ENCODE measurements at regions not wholly inside any gene's neighbourhood (a gene's known extent, or its start where the extent isn't known, plus 50 kb on each side); places are given as distances from the start of the nearest gene placed in this dataset.

DNA sequence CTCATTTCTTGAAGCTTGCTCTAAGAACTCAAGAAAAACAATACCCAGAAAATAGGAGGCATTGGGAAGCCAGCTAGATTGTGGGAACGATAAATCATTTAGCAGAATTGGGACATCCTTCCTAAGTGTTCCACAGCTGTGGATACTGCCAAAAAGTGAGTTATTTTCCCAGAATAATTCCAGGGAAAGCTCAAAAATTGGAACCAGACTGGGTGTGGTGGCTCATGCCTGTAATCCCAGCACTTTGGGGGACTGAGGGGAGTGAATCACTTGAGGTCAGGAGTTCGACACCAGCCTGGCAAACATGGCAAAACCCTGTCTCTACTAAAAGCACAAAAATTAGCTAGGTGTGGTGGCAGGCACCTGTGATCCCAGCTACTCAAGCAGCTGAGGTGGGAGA lies 68.2 kb upstream of the GK2 start:
- DNase-seq (ENCODE audit: low read depth in 2 of 2): no peak
- no peak overlapping the region for H3K4me3 ChIP-seq (replicated peaks in 1 of 2; ENCODE audit: low read depth in 2 of 2, low read length in 2 of 2)
- TF ChIP-seq, protein P1, sequence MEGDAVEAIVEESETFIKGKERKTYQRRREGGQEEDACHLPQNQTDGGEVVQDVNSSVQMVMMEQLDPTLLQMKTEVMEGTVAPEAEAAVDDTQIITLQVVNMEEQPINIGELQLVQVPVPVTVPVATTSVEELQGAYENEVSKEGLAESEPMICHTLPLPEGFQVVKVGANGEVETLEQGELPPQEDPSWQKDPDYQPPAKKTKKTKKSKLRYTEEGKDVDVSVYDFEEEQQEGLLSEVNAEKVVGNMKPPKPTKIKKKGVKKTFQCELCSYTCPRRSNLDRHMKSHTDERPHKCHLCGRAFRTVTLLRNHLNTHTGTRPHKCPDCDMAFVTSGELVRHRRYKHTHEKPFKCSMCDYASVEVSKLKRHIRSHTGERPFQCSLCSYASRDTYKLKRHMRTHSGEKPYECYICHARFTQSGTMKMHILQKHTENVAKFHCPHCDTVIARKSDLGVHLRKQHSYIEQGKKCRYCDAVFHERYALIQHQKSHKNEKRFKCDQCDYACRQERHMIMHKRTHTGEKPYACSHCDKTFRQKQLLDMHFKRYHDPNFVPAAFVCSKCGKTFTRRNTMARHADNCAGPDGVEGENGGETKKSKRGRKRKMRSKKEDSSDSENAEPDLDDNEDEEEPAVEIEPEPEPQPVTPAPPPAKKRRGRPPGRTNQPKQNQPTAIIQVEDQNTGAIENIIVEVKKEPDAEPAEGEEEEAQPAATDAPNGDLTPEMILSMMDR (IDR thresholded peaks at IDR 0.05; ENCODE audit: low read depth, low read length): no peak

DNA sequence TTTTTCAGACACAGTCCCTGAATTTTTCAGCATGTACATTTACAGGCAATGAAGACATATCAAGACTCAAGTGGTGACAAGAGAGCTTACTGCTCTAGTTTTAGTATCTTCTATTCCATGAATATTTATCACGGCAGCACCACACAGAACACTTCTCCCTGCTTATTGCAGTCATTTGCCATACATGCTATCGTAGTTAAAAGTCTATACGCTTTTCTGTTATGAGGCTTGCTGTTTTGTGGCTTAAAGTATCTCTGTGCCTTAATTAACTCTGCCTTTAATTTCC lies 65.4 kb upstream of the GK2 start:
- DNase-seq (ENCODE audit: low read depth in 2 of 2): no peak
- H3K4me3 ChIP-seq (replicated peaks in 1 of 2; ENCODE audit: low read depth in 2 of 2, low read length in 2 of 2): no peak overlapping the region
- TF ChIP-seq, protein P1 (IDR thresholded peaks at IDR 0.05; ENCODE audit: low read depth, low read length): no peak

DNA sequence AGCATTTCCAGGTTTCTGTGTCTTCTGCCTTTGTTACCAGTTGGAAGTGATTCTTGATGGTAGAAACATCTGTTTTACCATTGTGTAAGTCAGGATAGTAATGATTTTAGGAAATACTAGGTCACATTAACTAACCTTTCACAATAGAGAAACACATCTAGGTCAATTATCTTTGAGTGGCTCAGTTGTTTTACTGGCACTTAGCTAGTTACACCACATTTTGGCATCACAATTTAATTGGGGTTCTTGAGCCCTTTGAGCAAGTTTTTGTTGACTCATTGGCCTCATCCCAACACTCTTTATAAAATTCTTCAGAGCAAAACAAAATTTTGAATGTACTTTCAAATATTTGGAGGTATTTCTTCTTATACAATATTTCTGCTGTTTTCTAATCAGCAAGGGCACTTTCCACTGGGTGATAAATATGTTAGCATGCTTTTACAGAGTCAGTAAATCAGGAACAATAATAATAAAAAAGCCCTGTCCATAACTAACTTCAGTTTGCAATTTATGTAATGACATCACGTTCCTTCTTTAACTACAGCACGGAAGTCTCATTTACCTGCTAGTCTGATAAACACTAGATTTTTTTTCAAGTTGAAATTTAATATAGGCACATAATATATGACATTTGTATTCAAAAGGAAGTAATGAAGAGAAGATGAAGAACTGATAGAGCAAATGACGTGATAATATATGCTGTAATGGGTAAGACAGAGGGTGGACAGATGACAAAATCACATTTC lies 64.8 kb upstream of the GK2 start:
- DNase-seq (ENCODE audit: low read depth in 2 of 2): no peak
- TF ChIP-seq, protein P1 (IDR thresholded peaks at IDR 0.05; ENCODE audit: low read depth, low read length): no peak
- H3K4me3 ChIP-seq (replicated peaks in 1 of 2; ENCODE audit: low read depth in 2 of 2, low read length in 2 of 2): no peak overlapping the region

DNA sequence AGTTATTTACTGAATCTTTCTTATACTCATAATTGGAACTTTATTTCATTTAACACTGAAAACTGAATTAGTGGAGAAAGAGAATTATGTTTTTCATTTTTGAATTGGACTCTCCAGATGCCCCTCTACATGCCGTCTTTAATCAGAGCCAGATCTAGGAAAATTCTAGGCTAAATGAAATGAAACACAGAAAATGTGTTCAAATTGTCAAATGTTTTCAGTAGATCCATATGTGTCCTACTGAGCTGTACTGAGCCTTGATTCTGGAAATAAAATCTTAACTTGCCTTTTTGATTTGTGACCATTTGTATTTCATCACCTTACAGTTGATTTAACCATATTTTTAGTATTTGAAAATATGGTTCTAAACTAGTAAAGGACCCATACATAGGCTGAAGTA lies 64.0 kb upstream of the GK2 start:
- H3K4me3 ChIP-seq (replicated peaks in 1 of 2; ENCODE audit: low read depth in 2 of 2, low read length in 2 of 2): no peak overlapping the region
- DNase-seq (ENCODE audit: low read depth in 2 of 2): no peak
- TF ChIP-seq, protein P1 (IDR thresholded peaks at IDR 0.05; ENCODE audit: low read depth, low read length): no peak

DNA sequence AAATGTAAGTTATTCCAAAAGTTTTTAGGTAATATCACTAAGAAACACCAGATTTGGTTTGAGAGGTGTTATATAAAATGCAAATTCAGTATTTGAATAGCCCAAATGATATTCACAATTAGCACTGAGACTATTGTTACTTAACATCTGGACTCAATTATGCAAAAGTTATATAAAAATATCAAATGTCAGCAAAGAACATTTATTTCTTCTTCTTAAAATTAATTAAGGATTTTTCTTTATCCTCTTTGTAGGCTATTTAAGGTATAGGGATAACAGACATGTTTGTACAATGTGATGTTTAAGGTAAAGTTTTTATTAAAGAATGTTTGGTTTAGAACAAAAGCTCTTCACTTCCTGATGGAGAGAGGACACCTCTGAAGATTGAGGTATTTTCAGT lies 63.3 kb upstream of the GK2 start:
- H3K4me3 ChIP-seq (replicated peaks in 1 of 2; ENCODE audit: low read depth in 2 of 2, low read length in 2 of 2): no peak overlapping the region
- TF ChIP-seq, protein P1 (IDR thresholded peaks at IDR 0.05; ENCODE audit: low read depth, low read length): no peak
- no peak for DNase-seq (ENCODE audit: low read depth in 2 of 2)

DNA sequence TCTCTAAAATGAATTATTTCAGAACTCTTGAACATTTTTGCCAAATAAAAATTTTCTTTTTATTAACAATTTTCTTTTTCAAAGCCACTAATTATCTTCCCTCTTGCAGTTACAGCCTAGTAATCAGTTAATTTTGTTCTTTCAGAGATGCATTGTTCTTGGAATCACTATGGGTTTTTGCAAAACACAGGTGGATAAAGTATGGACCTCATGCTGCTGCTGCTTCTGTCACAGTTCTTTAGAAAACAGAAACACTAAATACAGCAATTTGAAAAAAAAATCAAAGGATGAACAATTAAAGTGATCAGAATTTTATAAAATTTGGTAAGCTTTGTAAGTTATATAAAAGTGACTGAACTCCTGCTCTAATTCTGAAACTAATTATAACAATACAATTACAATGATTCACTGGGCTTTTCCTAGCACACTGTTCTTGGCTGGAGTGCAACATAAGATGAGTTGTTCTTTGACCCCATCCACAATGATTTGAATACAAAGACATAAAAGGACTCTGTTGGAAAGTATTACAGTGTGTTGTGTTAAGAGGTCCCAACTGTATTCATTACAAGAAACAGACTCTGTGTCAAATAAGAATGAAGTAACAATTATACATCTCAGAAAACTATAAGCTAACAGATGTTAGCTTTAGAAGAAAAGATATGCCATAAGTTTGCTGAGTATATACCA lies 59.4 kb upstream of the GK2 start:
- TF ChIP-seq, protein P1 (IDR thresholded peaks at IDR 0.05; ENCODE audit: low read depth, low read length): no peak
- no peak overlapping the region for H3K4me3 ChIP-seq (replicated peaks in 1 of 2; ENCODE audit: low read depth in 2 of 2, low read length in 2 of 2)
- DNase-seq (ENCODE audit: low read depth in 2 of 2): peak; percentile 44 to 72

All from cardiac fibroblast (primary cell).